ENCODE measurements at regions not wholly inside any gene's neighbourhood (a gene's known extent, or its start where the extent isn't known, plus 50 kb on each side); places are given as distances from the start of the nearest gene placed in this dataset.

- no peak for DNase-seq (ENCODE audit: low read depth, low spot score)
- Histone ChIP-seq H3K9me2 (ENCODE audit: insufficient read depth) (no peaks in the 10 kb centered on the region), H3K27me3 (ENCODE audit: insufficient read depth, low read length) (no peaks in the 10 kb centered on the region), H3K79me2 (ENCODE audit: insufficient read depth, low read length) (no peaks in the 10 kb centered on the region), H3K4me1 (ENCODE audit: control insufficient read depth in 1 of 2, insufficient read depth in 2 of 2, low read length in 2 of 2) (no peaks in the 10 kb centered on the region), H3K9me3 (ENCODE audit: control insufficient read depth in 1 of 2, insufficient read depth in 1 of 2, low read depth in 1 of 2, low read length in 2 of 2) (no peaks in the 10 kb centered on the region), H3K36me3 (ENCODE audit: control insufficient read depth in 1 of 2, insufficient read depth in 2 of 2, low read length in 2 of 2) (no peaks in the 10 kb centered on the region), H3K4me3 (replicated peaks in 1 of 2; ENCODE audit: low read depth in 1 of 2, low read length in 2 of 2) (no peak overlapping the region), H3K27ac (ENCODE audit: low read depth, low read length) (no peak overlapping the region), H3K4me2 (ENCODE audit: low read length) (no peak overlapping the region), H3K9ac (ENCODE audit: low read length) (no peak overlapping the region), H2AFZ (ENCODE audit: low read depth, low read length, poor library complexity, severe bottlenecking) (no peak overlapping the region), H4K20me1 (ENCODE audit: insufficient read depth) (no peaks in the 10 kb centered on the region)
- ChIA-PET CTCF (interaction anchor here (0.6 to 1.3 kb wide), 2 partner anchors 99 to 509 kb away, joined by 3 read pairs; no protein-coding TSS in a partner anchor), POLR2A (no interaction called here), RAD21 (ENCODE audit: low non-redundant PET in 1 of 2, low total read pairs in 2 of 2, uncharacterized antibody in 2 of 2, unreplicated experiment in 2 of 2) (no interaction called here)
- TF ChIP-seq ZBTB33 (IDR thresholded peaks at IDR 0.05; ENCODE audit: extremely low read depth, insufficient replicate concordance, low read length): no peak
- no peak for TF ChIP-seq SRF (IDR thresholded peaks at IDR 0.05; ENCODE audit: low read depth)
- TF ChIP-seq SIN3A (IDR thresholded peaks at IDR 0.05; ENCODE audit: low read depth): no peak
- no peak for TF ChIP-seq YY1 (IDR thresholded peaks at IDR 0.05; ENCODE audit: extremely low read depth, insufficient replicate concordance, low read depth, low read length)
- TF ChIP-seq JUND (IDR thresholded peaks at IDR 0.05): no peak
- no peak for TF ChIP-seq EGR1 (IDR thresholded peaks at IDR 0.05; ENCODE audit: low read depth)
- TF ChIP-seq CTCF (IDR thresholded peaks at IDR 0.05 in 2 of 3, conservative IDR thresholded peaks at IDR 0.05 in 1 of 3; ENCODE audit: borderline replicate concordance in 1 of 3, insufficient read depth in 1 of 3, low read depth in 2 of 3, low read length in 2 of 3): no peak
- no peak for TF ChIP-seq CBX3 (IDR thresholded peaks at IDR 0.05; ENCODE audit: low read depth)
- TF ChIP-seq REST (IDR thresholded peaks at IDR 0.05; ENCODE audit: low read depth): no peak
- BruUV-seq (replicated peaks): no TSS peak
- no peak for ATAC-seq
- intact Hi-C loops (cut with micrococcal nuclease): no loop called here
Measured at GRCh38 chr2:183348492-183348891, 224.2 kb downstream of the NUP35 start.
